ENCODE measurements at regions not wholly inside any gene's neighbourhood (a gene's known extent, or its start where the extent isn't known, plus 50 kb on each side); places are given as distances from the start of the nearest gene placed in this dataset.
"Not testable (repeated sequence)": the region's sequence is repeated elsewhere in the genome, so short reads cannot be mapped to it uniquely, and the experiment has no call there.

GRCh38 chr1:146883190-146883589 is 54.9 kb upstream of the NBPF12 start:
- TF ChIP-seq CTCF, POLR2A (IDR thresholded peaks at IDR 0.05): not testable (repeated sequence)
